ENCODE measurements at regions not wholly inside any gene's neighbourhood (a gene's known extent, or its start where the extent isn't known, plus 50 kb on each side); places are given as distances from the start of the nearest gene placed in this dataset.
"Not testable (repeated sequence)": the region's sequence is repeated elsewhere in the genome, so short reads cannot be mapped to it uniquely, and the experiment has no call there.

DNA sequence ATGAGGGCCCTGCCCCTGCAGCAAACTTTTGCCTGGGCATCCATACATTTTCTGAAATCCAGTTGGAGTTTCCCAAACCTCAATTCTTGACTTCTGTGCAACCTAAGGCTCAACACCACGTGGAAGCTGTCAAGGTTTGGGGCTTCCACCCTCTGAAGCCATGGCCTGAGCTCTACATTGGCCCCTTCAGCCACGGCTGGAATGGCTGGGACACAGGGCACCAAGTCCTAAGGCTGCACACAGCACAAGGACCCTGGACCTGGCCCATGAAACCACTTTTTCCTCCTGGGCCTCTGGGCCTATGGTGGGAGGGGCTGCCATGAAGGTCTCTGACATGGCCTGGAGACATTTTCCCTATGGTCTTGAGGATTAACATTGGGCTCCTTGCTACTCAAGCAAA, 266.3 kb downstream of the LRIG3 start:
- no peaks in the 10 kb centered on the region for H3K36me3 Mint-ChIP-seq
- H3K9me3 Mint-ChIP-seq = no peaks in the 10 kb centered on the region
- H3K4me1 Mint-ChIP-seq = no peaks in the 10 kb centered on the region
- no peaks in the 10 kb centered on the region for H3K27me3 Mint-ChIP-seq
- no peak overlapping the region for H3K4me3 Mint-ChIP-seq
- H3K27ac Mint-ChIP-seq = no peak overlapping the region
- DNase-seq = no peak

DNA sequence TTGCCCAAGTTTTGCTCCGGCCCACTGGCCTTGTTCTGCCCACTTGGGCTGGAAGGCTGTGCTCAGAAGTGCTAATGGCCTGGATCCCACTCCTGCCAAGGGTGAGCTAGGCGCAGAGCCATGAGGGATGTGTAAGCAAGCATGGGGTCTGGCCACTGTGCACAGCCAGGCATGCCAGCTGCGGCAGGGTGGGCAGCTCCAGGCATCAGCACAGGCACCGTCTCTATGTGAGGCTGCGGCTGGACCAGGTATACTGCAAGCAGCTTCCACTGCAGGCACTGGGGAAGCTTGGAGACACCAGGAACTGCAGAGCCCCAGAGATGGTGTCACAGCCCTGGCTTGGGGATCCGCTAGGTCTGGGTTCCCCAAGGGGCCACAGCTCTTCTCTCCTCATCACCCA, 264.9 kb downstream of the LRIG3 start:
- Mint-ChIP-seq H3K27ac (no peak overlapping the region), H3K4me1 (no peaks in the 10 kb centered on the region), H3K27me3 (no peaks in the 10 kb centered on the region), H3K4me3 (no peak overlapping the region), H3K36me3 (no peaks in the 10 kb centered on the region), H3K9me3 (no peaks in the 10 kb centered on the region)
- no peak for DNase-seq

DNA sequence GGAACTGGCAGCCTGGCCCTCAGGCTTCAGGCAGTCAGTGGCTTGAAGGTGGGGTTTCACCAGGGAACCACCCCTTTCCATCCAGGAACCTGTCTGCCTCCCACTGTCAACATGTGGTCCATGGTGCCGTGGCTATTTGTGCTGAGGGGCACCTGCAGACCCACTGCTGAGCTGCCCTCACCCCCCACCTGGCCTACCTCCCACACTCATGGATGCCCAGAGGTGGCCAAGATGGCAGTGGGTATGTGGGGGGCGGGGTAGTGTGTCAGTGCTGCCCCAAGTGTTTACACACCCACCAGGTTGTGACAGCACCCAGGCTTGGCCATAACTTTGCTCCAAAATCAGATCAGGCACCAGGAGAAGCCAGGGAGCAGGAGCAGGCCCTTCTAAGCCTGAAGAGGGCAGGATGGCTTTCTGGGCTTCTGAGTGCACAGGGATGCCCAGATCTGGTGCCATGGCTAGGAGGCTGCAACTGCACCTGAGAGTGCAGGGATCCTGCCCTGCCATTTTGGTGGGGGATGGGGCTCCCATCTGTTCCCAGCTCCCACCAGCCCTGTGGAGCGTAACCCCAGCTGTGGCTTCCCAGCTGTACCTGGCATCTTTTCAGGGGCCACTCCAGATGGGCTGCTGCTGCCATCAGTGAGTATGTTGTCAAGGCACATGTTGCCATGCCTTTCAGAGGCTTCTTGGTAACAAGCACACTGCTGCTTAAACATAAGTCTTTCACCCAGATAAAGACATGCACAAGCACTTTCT, 263.9 kb downstream of the LRIG3 start:
- Mint-ChIP-seq H3K9me3 (no peaks in the 10 kb centered on the region), H3K4me1 (no peaks in the 10 kb centered on the region), H3K27me3 (no peaks in the 10 kb centered on the region), H3K27ac (no peak overlapping the region), H3K36me3 (no peaks in the 10 kb centered on the region), H3K4me3 (no peak overlapping the region)
- no peak for DNase-seq

DNA sequence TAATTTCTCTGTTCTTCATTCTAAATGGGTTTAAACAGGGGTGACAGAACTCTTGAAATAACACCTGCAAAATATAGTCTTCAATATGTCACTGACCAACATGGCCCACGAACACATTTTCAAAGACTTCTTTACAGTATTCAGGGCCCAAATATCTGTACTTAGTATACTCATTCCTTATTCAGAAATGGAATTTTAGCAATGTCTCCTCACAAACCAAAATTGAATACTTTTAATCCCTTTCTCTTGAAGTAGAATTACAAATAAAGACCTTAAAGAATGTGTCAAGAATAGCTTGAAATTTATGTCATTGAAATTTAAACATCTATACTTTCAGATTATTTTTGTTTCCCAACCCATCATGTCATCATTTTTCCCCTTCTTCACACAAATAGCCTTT, 263.1 kb downstream of the LRIG3 start:
- Mint-ChIP-seq H3K27ac (no peak overlapping the region), H3K9me3 (peaks cover 1% of the 10 kb centered on the region), H3K36me3 (no peaks in the 10 kb centered on the region), H3K27me3 (no peaks in the 10 kb centered on the region), H3K4me3 (no peak overlapping the region), H3K4me1 (no peaks in the 10 kb centered on the region)
- DNase-seq = no peak

DNA sequence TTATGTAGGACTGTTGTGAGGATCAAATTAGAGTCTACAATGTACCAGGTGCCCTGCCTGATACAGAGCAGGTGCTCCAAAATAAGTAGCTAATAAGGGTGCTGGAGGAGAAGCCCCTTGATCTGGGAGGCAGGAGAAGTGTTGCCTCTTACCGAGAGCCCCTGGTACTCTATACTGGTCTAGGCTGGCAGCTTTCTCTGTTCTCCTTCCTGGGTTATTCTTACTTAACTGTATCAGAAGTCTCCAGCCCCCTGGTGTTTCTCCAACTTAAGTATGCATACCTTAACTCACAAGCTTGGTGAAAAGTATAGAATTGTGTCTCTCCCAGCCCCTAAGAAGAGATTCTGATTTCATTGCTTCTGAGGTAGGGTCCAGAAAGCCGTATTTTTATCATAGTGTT, 254.9 kb downstream of the LRIG3 start:
- peaks cover 1% of the 10 kb centered on the region for H3K9me3 Mint-ChIP-seq
- no peak overlapping the region for H3K4me3 Mint-ChIP-seq
- H3K4me1 Mint-ChIP-seq = no peaks in the 10 kb centered on the region
- no peak overlapping the region for H3K27ac Mint-ChIP-seq
- H3K36me3 Mint-ChIP-seq = no peaks in the 10 kb centered on the region
- DNase-seq = no peak
- H3K27me3 Mint-ChIP-seq = no peaks in the 10 kb centered on the region

DNA sequence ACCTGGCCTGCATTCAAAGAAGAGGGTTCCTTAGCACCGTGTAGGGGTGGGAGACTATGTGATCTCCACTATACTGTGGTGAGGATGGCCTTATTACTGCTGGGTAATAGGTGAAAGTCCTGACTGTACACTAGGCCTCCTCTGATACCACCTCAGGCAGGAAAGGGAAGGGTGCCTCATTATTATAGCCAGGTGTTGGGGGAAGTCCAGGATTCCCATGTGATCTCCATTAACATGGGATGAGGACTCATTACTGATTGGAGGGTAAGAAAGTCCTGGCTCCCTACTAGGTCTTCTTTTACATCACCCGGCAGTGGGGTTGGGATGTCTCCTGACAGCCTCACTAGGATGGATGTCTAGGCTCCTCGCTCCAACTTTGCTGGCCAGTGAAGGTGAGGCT, 252.1 kb downstream of the LRIG3 start:
- Mint-ChIP-seq H3K4me3 (no peak overlapping the region), H3K9me3 (no peaks in the 10 kb centered on the region), H3K4me1 (no peaks in the 10 kb centered on the region), H3K36me3 (no peaks in the 10 kb centered on the region), H3K27ac (no peak overlapping the region), H3K27me3 (no peaks in the 10 kb centered on the region)
- no peak for DNase-seq

DNA sequence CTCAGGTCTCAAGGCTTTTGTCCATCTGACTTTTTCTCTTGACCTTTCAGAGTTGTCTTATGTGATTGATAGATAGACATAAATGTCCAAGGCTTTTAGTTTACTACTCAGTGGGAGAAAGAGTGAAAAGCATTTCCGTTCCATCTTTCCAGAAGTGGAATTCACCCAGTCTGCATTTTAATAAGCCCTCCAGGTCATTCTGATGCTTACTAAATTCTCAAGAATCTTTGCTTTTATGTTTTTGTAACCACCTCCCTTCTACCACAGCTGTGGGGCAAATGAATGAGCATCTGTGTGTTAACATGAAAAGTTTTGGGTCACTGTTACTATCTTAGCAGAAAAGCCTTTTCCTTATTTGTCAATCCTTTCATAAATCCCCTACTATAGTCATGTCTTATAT, 251.4 kb downstream of the LRIG3 start:
- Mint-ChIP-seq H3K36me3 (no peaks in the 10 kb centered on the region), H3K9me3 (no peaks in the 10 kb centered on the region), H3K4me3 (no peak overlapping the region), H3K4me1 (no peaks in the 10 kb centered on the region), H3K27ac (no peak overlapping the region), H3K27me3 (no peaks in the 10 kb centered on the region)
- DNase-seq = no peak

DNA sequence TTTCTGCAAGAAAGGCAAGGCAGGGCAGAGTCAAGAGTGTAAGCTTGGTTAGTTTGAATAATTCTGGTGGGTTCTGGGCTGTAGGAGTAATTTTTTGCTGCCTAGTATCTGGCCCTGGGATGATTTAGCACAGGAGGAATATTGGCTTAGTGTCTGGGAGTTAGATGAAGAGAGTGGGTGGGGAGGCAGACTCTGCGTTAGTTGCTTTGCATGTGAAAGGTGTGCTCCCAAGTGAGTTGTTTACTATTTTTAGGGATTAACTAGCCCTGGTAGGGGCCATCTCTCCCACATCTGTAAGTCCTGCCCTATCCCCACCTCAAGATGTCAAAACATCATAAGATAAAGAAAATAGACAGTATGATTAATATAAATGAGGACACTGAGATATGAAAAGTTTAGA, 249.7 kb downstream of the LRIG3 start:
- Mint-ChIP-seq H3K27ac (no peak overlapping the region), H3K4me1 (no peaks in the 10 kb centered on the region), H3K4me3 (no peak overlapping the region), H3K36me3 (no peaks in the 10 kb centered on the region), H3K9me3 (no peaks in the 10 kb centered on the region), H3K27me3 (no peaks in the 10 kb centered on the region)
- no peak for DNase-seq

DNA sequence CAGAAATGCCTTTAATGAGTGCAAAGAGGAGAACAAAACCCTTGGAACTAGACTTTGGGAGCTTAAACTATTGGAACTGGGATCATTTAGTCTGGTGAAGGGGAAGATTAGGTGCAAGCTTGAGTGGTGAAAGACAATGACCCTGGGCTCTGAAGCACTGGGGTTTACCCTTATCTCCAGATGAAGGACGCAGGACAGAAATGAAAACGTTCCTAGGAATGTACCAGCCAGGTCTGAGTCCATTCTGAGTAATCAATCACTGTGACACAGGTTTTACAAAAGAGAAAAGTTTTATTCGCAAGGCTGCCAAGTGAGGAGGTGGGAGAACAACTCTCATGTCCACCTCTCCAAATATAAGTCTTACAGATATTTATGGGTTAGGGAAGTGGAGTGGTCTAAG, 249.1 kb downstream of the LRIG3 start:
- Mint-ChIP-seq H3K27ac (no peak overlapping the region), H3K36me3 (no peaks in the 10 kb centered on the region), H3K4me3 (no peak overlapping the region), H3K4me1 (no peaks in the 10 kb centered on the region), H3K27me3 (no peaks in the 10 kb centered on the region), H3K9me3 (no peaks in the 10 kb centered on the region)
- no peak for DNase-seq

DNA sequence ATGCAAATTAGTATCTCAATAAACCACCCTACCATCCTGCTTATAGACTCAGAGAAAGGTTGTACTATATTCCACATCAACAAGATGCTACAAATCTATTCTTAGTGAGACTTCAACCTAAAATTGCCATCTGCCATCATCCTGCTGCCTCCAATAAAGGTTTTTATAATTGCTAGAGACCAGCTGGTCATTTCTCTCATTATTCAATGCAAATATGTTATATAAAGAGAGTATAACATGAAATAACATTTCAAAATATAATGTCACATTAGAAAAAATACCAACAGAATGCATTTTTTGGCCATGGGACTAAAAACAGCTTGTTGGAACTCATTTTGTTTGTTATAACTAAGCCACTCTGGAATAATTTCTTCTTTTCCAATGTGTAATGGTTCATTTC, 247.3 kb downstream of the LRIG3 start:
- H3K27me3 Mint-ChIP-seq = no peaks in the 10 kb centered on the region
- H3K4me1 Mint-ChIP-seq = no peaks in the 10 kb centered on the region
- H3K36me3 Mint-ChIP-seq = no peaks in the 10 kb centered on the region
- H3K4me3 Mint-ChIP-seq = no peak overlapping the region
- no peak for DNase-seq
- no peak overlapping the region for H3K27ac Mint-ChIP-seq
- peaks cover 4% of the 10 kb centered on the region for H3K9me3 Mint-ChIP-seq

DNA sequence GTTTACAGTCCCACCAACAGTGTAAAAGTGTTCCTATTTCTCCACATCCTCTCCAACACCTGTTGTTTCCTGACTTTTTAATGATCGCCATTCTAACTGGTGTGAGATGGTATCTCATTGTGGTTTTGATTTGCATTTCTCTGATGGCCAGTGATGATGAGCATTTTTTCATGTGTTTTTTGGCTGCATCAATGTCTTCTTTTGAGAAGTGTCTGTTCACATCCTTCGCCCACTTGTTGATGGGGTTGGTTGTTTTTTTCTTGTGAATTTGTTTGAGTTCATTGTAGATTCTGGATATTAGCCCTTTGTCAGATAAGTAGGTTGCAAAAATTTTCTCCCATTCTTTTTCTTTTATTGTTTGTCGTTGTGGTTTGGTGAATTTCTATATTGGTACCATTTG, 242.5 kb downstream of the LRIG3 start:
- DNase-seq, H3K36me3 Mint-ChIP-seq, H3K27me3 Mint-ChIP-seq, H3K27ac Mint-ChIP-seq, H3K4me1 Mint-ChIP-seq, H3K4me3 Mint-ChIP-seq: not testable (repeated sequence)
- peaks cover 17% of the 10 kb centered on the region for H3K9me3 Mint-ChIP-seq

DNA sequence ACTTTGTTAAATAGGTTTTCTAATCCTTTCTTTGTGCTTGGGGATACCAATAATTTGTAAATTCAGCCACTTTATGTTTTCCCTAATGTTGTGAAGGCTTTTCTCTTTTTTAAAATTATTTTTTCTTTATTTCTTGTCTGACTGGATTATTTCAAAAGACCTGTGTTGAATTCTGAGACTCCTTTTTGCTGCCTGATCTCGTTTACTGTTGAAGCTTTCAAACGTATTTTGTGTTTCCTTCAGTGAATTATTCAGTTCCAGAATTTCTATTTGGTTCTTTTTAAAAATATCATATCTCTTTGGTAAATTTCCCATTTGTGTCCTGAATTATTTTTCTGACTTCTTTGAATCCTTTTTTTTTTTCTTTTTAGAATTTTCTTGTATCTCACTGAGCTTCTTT, 241.6 kb downstream of the LRIG3 start:
- Mint-ChIP-seq H3K9me3 (peaks cover 17% of the 10 kb centered on the region), H3K27ac (no peak overlapping the region)

DNA sequence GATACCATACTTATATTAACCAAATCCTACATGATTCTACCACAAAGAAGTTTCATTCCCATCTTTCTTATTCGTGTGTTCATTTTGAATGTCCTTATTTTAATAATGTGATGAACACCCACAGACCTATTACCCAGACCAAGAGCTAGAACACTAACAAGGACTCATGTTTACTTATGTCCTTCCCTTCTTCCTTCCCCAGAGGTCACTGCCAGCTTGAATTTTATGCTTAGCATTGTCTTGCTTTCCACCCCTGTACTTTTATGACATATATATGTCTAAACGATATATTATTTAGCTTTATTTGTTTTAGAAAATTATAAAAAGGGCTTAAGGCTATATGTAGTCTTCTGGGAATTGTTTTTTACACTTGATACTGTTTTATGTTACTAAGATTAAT, 238.6 kb downstream of the LRIG3 start:
- H3K27ac Mint-ChIP-seq = no peak overlapping the region
- H3K4me3 Mint-ChIP-seq = no peak overlapping the region
- peaks cover 16% of the 10 kb centered on the region for H3K9me3 Mint-ChIP-seq
- no peaks in the 10 kb centered on the region for H3K36me3 Mint-ChIP-seq
- DNase-seq = no peak
- no peaks in the 10 kb centered on the region for H3K4me1 Mint-ChIP-seq
- no peaks in the 10 kb centered on the region for H3K27me3 Mint-ChIP-seq

More for the DNA sequence above, 241.6 kb downstream of the LRIG3 start:
- H3K4me1 Mint-ChIP-seq = no peaks in the 10 kb centered on the region
- no peaks in the 10 kb centered on the region for H3K36me3 Mint-ChIP-seq
- no peaks in the 10 kb centered on the region for H3K27me3 Mint-ChIP-seq
- DNase-seq = no peak
- H3K4me3 Mint-ChIP-seq = no peak overlapping the region

DNA sequence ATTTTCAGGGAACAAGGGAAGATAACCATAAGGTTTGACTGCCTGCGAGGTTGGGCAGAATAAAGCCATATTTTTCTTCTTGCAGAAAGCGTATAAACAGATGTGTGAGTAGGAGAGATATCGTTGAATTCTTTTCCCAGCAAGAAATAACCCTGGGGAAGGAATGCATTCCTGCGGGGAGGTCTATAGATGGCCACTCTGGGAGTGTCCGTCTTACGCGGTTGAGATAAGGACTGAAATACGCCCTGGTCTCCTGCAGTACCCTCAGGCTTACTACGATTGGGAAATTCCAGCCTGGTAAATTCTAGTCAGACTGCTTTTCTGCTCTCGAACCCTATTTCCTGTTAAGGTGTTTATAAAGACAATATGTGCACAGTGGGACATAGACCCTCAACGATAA, 225.0 kb downstream of the LRIG3 start:
- H3K27me3 Mint-ChIP-seq = no peaks in the 10 kb centered on the region
- peaks cover 17% of the 10 kb centered on the region for H3K9me3 Mint-ChIP-seq

DNA sequence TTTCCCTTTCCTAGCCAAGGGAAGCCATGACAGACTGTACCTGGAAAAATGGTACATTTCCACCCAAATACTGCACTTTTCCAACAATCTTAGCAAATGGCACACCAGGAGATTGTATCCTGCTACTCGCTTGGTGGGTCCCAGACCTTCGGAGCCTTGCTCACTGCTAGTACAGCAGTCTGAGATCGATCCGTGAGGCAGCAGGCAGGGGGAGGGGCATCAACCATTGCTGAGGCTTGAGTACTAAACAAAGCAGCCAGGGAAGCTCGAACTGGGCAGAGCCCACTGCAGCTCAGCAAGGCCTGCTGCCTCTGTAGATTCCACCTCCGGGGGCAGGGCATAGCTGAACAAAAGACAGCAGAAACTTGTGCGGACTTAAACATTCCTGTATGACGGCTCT, 218.8 kb downstream of the LRIG3 start:
- no peaks in the 10 kb centered on the region for H3K4me1 Mint-ChIP-seq
- H3K27ac Mint-ChIP-seq = no peak overlapping the region
- no peak for DNase-seq
- no peak overlapping the region for H3K4me3 Mint-ChIP-seq
- H3K36me3 Mint-ChIP-seq = no peaks in the 10 kb centered on the region
- peaks cover 18% of the 10 kb centered on the region for H3K9me3 Mint-ChIP-seq
- H3K27me3 Mint-ChIP-seq = no peaks in the 10 kb centered on the region

More for the DNA sequence above, 225.0 kb downstream of the LRIG3 start:
- DNase-seq = no peak
- Mint-ChIP-seq H3K36me3 (no peaks in the 10 kb centered on the region), H3K27ac (no peak overlapping the region), H3K4me3 (no peak overlapping the region), H3K4me1 (no peaks in the 10 kb centered on the region)

DNA sequence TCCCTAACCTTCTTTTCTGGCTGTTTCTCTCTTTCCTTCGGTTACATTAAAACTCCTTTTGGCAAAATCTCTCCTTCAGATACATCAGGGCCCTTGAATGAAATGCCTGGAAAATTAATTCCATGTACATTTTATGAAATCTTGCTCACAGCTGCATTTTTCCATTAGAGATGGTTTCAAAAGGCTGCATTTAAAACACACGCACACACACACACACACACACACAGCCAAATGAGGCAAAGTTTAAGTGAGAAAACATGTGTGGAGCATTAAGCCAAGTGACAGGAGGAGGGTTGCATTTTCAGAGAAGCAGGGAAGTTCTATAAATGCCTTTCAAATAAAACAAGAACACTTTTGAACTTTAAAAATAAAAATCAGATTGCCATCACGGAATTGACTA, 216.4 kb downstream of the LRIG3 start:
- Mint-ChIP-seq H3K36me3 (no peaks in the 10 kb centered on the region), H3K4me1 (no peaks in the 10 kb centered on the region), H3K9me3 (peaks cover 23% of the 10 kb centered on the region), H3K27me3 (no peaks in the 10 kb centered on the region), H3K4me3 (no peak overlapping the region), H3K27ac (no peak overlapping the region)
- DNase-seq = no peak
